Smooth muscle cell (in vitro differentiated cells): ENCODE measurements at regions not wholly inside any gene's neighbourhood (a gene's known extent, or its start where the extent isn't known, plus 50 kb on each side); places are given as distances from the start of the nearest gene placed in this dataset.

Source experiments
- DNase-seq: peaks from one replicate; lab custom pipeline; 2025; ENCODE audit not compliant: unreplicated experiment; lab: John Stamatoyannopoulos, UW
- H2AFZ ChIP-seq: fragments of 200-600 bp; sonication (generic); 2 replicates; pipeline ENCODE4 v1.6.0; 2016; ENCODE audit warnings: antibody characterized with exemption, low read depth, mild to moderate bottlenecking
- H3F3A ChIP-seq: fragments of 200-600 bp; sonication (generic); 2 replicates; pipeline ENCODE4 v1.6.0; 2017; ENCODE audit warnings: antibody characterized with exemption, low read depth
- H3K27ac ChIP-seq: fragments of 200-600 bp; sonication (generic); 2 replicates; pipeline ENCODE4 v1.5.1; 2016; ENCODE audit warnings: low read depth, mild to moderate bottlenecking
- H3K27me3 ChIP-seq: fragments of 200-600 bp; sonication (generic); 2 replicates; pipeline ENCODE4 v1.6.1; 2016; ENCODE audit warnings: low read depth, mild to moderate bottlenecking
- H3K36me3 ChIP-seq: fragments of 200-600 bp; sonication (generic); 2 replicates; pipeline ENCODE4 v1.5.1; 2016; ENCODE audit warnings: low read depth
- H3K4me1 ChIP-seq: fragments of 200-600 bp; sonication (generic); 2 replicates; pipeline ENCODE4 v1.5.1; 2016; ENCODE audit warnings: low read depth
- H3K4me2 ChIP-seq: fragments of 200-600 bp; sonication (generic); 2 replicates; pipeline ENCODE4 v1.6.0; 2016; ENCODE audit warnings: mild to moderate bottlenecking
- H3K4me3 ChIP-seq: fragments of 200-600 bp; sonication (generic); 2 replicates; pipeline ENCODE4 v1.5.1; 2016; ENCODE audit warnings: mild to moderate bottlenecking
- H3K79me2 ChIP-seq: fragments of 200-600 bp; sonication (generic); 2 replicates; pipeline ENCODE4 v1.6.0; 2016; ENCODE audit warnings: low read depth, mild to moderate bottlenecking
- H3K9ac ChIP-seq: fragments of 200-600 bp; sonication (generic); 2 replicates; pipeline ENCODE4 v1.6.0; 2016; ENCODE audit warnings: low read depth
- H3K9me3 ChIP-seq: fragments of 200-600 bp; sonication (generic); replicated peaks from 2 replicates; pipeline ENCODE4 v1.5.1; 2016; ENCODE audit warnings: low read depth
- H4K20me1 ChIP-seq: fragments of 200-600 bp; sonication (generic); 2 replicates; pipeline ENCODE4 v1.6.0; 2016; ENCODE audit warnings: low read depth
- WGBS: methylation state at CpG from one replicate; pipeline ENCODE4 v1.1.7; 2016; ENCODE audit warnings: low lambda C conversion rate; 5-methylcytosine and 5-hydroxymethylcytosine counted together
- TF ChIP-seq, protein P1 (sequence below): fragments of 200-600 bp; sonication (generic); IDR thresholded peaks from 2 replicates; pipeline ENCODE4 v1.5.1; 2017; ENCODE audit warnings: borderline replicate concordance, mild to moderate bottlenecking, antibody characterized with exemption; ENCODE audit not compliant: insufficient read depth, poor library complexity, severe bottlenecking

DNA sequence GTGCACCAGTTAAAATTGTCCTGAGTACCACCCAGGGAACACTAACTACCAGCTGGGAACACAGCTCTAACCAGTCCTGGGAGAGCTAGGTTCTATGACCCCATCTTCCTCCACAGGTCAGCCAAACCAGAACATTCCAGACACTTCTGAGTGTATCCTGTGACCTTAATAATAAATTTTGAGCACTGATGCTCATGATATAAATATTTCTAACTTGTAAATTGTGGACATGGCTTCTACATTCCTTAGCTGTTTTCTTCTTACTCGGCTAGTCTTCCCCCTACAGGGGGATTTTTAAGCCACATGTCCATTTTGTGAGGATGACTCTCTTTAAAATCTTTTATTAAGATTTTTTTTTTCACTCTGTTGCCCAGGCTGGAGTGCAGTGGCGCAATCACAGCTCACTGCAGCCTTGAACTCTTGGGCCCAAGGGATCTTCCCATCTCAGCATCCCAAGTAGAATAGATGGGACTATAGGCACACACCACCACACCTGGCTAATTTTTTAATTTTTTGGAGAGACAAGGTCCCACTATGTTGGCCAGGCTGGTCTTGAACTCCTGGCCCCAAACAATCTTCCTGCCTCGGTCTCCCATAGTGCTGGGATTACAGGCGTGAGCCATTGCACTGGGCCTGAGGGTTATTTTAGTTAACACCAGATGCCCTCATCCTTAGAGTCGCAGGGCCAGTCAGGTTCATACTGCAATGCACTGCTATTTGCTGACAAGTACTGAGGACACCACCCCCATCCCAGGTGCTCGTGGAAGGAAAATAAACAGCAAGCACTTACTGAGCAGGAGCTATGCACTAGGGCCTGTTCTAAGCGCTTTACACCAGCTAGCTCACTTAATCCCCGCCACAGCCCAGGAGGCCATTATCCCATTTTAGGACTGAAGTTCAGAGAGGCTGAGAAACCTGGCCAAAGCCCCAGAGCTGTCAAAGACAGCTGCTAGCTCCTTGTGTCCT lies 142.6 kb upstream of the NCOR2 start:
- TF ChIP-seq, protein P1, sequence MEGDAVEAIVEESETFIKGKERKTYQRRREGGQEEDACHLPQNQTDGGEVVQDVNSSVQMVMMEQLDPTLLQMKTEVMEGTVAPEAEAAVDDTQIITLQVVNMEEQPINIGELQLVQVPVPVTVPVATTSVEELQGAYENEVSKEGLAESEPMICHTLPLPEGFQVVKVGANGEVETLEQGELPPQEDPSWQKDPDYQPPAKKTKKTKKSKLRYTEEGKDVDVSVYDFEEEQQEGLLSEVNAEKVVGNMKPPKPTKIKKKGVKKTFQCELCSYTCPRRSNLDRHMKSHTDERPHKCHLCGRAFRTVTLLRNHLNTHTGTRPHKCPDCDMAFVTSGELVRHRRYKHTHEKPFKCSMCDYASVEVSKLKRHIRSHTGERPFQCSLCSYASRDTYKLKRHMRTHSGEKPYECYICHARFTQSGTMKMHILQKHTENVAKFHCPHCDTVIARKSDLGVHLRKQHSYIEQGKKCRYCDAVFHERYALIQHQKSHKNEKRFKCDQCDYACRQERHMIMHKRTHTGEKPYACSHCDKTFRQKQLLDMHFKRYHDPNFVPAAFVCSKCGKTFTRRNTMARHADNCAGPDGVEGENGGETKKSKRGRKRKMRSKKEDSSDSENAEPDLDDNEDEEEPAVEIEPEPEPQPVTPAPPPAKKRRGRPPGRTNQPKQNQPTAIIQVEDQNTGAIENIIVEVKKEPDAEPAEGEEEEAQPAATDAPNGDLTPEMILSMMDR, result no peak
- WGBS, result 82% methylated on average over 8 of the region's 8 CpGs
- no peaks in the 10 kb centered on the region for H3F3A ChIP-seq
- H3K27ac ChIP-seq, result no peak overlapping the region
- H4K20me1 ChIP-seq, result no peaks in the 10 kb centered on the region
- H3K9ac ChIP-seq, result no peak overlapping the region
- no peaks in the 10 kb centered on the region for H3K9me3 ChIP-seq
- DNase-seq, result no peak
- no peaks in the 10 kb centered on the region for H3K79me2 ChIP-seq
- H3K4me1 ChIP-seq, result no peaks in the 10 kb centered on the region
- no peak overlapping the region for H3K4me2 ChIP-seq
- H3K27me3 ChIP-seq, result no peaks in the 10 kb centered on the region
- no peak overlapping the region for H3K4me3 ChIP-seq
- H2AFZ ChIP-seq, result no peak overlapping the region
- H3K36me3 ChIP-seq, result no peaks in the 10 kb centered on the region

- Histone ChIP-seq H3K9ac (no peak overlapping the region), H3K4me2 (no peak overlapping the region), H2AFZ (no peak overlapping the region), H3K79me2 (no peaks in the 10 kb centered on the region), H3K27ac (no peak overlapping the region), H3K9me3 (no peaks in the 10 kb centered on the region), H4K20me1 (no peaks in the 10 kb centered on the region), H3K27me3 (no peaks in the 10 kb centered on the region), H3K4me1 (no peaks in the 10 kb centered on the region), H3F3A (no peaks in the 10 kb centered on the region), H3K4me3 (no peak overlapping the region), H3K36me3 (no peaks in the 10 kb centered on the region)
- no peak for DNase-seq
- 96% methylated on average over 8 of the region's 8 CpGs for WGBS
- TF ChIP-seq, protein P1, result no peak
These were observed 139.9 kb upstream of the NCOR2 start for GRCh38 chr12:124707316-124707715.

- H3K27ac ChIP-seq, result no peak overlapping the region
- H3F3A ChIP-seq, result no peaks in the 10 kb centered on the region
- no peaks in the 10 kb centered on the region for H3K4me1 ChIP-seq
- H3K9me3 ChIP-seq, result no peaks in the 10 kb centered on the region
- H2AFZ ChIP-seq, result no peak overlapping the region
- H4K20me1 ChIP-seq, result no peaks in the 10 kb centered on the region
- no peaks in the 10 kb centered on the region for H3K36me3 ChIP-seq
- no peaks in the 10 kb centered on the region for H3K79me2 ChIP-seq
- H3K9ac ChIP-seq, result no peak overlapping the region
- TF ChIP-seq, protein P1, result no peak
- DNase-seq, result no peak
- 92% methylated on average over 10 of the region's 10 CpGs for WGBS
- no peak overlapping the region for H3K4me2 ChIP-seq
- H3K27me3 ChIP-seq, result no peaks in the 10 kb centered on the region
- no peak overlapping the region for H3K4me3 ChIP-seq
These were observed 139.0 kb upstream of the NCOR2 start for GRCh38 chr12:124706363-124706762.

- Histone ChIP-seq H2AFZ (no peak overlapping the region), H3K79me2 (no peaks in the 10 kb centered on the region), H3K27me3 (no peaks in the 10 kb centered on the region), H3K27ac (no peak overlapping the region), H3K4me3 (no peak overlapping the region), H3K9me3 (no peaks in the 10 kb centered on the region), H3K36me3 (no peaks in the 10 kb centered on the region), H3K4me2 (no peak overlapping the region), H4K20me1 (no peaks in the 10 kb centered on the region), H3F3A (no peaks in the 10 kb centered on the region), H3K4me1 (no peaks in the 10 kb centered on the region), H3K9ac (no peak overlapping the region)
- 68% methylated on average over 11 of the region's 11 CpGs for WGBS
- no peak for DNase-seq
- TF ChIP-seq, protein P1, result no peak
These were observed 138.2 kb upstream of the NCOR2 start for GRCh38 chr12:124705545-124706138.
